ENCODE measurements at regions not wholly inside any gene's neighbourhood (a gene's known extent, or its start where the extent isn't known, plus 50 kb on each side); places are given as distances from the start of the nearest gene placed in this dataset.

DNA sequence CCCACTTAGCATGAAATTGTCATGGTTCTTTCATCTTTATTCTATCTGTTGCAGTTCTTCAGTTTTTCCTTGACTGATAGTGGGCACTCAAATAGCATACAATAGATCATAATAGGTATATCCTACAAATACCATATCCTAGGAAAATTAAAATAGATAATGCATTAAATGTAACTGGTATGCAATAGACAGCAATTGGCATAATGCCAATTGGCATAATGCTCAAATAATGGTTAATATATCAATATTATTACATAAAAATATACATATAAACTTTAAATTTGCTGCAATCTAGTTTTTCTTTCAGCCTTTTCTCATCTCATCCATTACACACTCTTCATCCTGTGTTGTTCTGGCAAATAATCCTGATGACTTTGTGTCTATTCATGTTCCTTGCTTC, 814.6 kb upstream of the TMPRSS15 start:
- TF ChIP-seq POLR2A (IDR thresholded peaks at IDR 0.05) (no peak), POLR2AphosphoS5 (IDR thresholded peaks at IDR 0.05) (no peak)
- TF ChIP-seq, protein P1, sequence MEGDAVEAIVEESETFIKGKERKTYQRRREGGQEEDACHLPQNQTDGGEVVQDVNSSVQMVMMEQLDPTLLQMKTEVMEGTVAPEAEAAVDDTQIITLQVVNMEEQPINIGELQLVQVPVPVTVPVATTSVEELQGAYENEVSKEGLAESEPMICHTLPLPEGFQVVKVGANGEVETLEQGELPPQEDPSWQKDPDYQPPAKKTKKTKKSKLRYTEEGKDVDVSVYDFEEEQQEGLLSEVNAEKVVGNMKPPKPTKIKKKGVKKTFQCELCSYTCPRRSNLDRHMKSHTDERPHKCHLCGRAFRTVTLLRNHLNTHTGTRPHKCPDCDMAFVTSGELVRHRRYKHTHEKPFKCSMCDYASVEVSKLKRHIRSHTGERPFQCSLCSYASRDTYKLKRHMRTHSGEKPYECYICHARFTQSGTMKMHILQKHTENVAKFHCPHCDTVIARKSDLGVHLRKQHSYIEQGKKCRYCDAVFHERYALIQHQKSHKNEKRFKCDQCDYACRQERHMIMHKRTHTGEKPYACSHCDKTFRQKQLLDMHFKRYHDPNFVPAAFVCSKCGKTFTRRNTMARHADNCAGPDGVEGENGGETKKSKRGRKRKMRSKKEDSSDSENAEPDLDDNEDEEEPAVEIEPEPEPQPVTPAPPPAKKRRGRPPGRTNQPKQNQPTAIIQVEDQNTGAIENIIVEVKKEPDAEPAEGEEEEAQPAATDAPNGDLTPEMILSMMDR (IDR thresholded peaks at IDR 0.05) = no peak
